Right lobe of liver (tissue), 6 donors: ENCODE measurements at regions not wholly inside any gene's neighbourhood (a gene's known extent, or its start where the extent isn't known, plus 50 kb on each side); places are given as distances from the start of the nearest gene placed in this dataset.

Source experiments
- ATAC-seq, 4 donors: fragments of 200-7000 bp; cut with Tn5 transposase; one replicate each; pipeline ENCODE4 v1.9.1; 2020; ENCODE audit warnings: mild to moderate bottlenecking in 4 of 4, moderate library complexity in 4 of 4
- DNase-seq, 3 donors: peaks; one replicate each; pipeline ENCODE4 v3.0.0-alpha.2; 2020
- H3K27ac ChIP-seq, 3 donors: fragments of 200-600 bp; one replicate each; pipeline ENCODE4 v1.8.0; 2022
- H3K27me3 ChIP-seq, 2 donors: fragments of 200-600 bp; one replicate each; pipeline ENCODE4 v1.8.0; 2022
- H3K36me3 ChIP-seq, 4 donors: fragments of 200-600 bp; sonication (generic) in 1 of 4; one replicate each; pipeline versions ENCODE4 v1.5.1 to v1.8.0; 2017 to 2022; ENCODE audit warnings: control low read depth in 1 of 4
- H3K4me1 ChIP-seq, 4 donors: fragments of 200-600 bp; sonication (generic) in 1 of 4; one replicate each; pipeline versions ENCODE4 v1.5.1 to v1.8.0; 2017 to 2022; ENCODE audit warnings: control low read depth in 1 of 4
- H3K4me3 ChIP-seq, 3 donors: fragments of 200-600 bp; one replicate each; pipeline ENCODE4 v1.8.0; 2022
- H3K9me3 ChIP-seq, 4 donors: fragments of 200-600 bp; sonication (generic) in 1 of 4; one replicate each; pipeline versions ENCODE4 v1.5.1 to v1.8.0; 2017 to 2022; ENCODE audit warnings: control low read depth in 1 of 4
- CTCF ChIP-seq, 4 donors: fragments of 200-600 bp in 3 of 4; fragments of 450-650 bp in 1 of 4; IDR thresholded peaks; one replicate each; pipeline versions ENCODE4 v1.5.1 to v1.8.0; 2016 to 2022; ENCODE audit warnings: antibody characterized with exemption in 4 of 4, mild to moderate bottlenecking in 2 of 4
- POLR2A ChIP-seq: fragments of 450-650 bp; IDR thresholded peaks from one replicate; pipeline ENCODE4 v1.6.1; 2017; ENCODE audit warnings: antibody characterized with exemption, mild to moderate bottlenecking
- WGBS: methylation state at CpG from one replicate; pipeline ENCODE4 v1.1.6; 2018; ENCODE audit warnings: low coverage, low lambda C conversion rate; ENCODE audit not compliant: insufficient coverage; ENCODE audit errors: missing lambda C conversion rate; 5-methylcytosine and 5-hydroxymethylcytosine counted together
- intact Hi-C, 2 donors: fragments of 100-400 bp; cut with DNase I; formaldehyde crosslinking; loops; one replicate each; pipeline versions ENCODE4 v1.11.2 to v1.14.1; 2022
- donor health status: DM: no; HTN: yes; CAD: no.
- donor health status: DM: no; HTN: no; CAD: no.
- donor health status: DM: no; HTN: no; CAD: no.
- donor health status: DM: no; HTN: yes; CAD: no.
- donor health status: DM: no; HTN: yes; CAD: no.

- ATAC-seq (no peak), DNase-seq (no peak)
- no peak for TF ChIP-seq POLR2A
- no peak for TF ChIP-seq CTCF (IDR thresholded peaks at IDR 0.05)
- intact Hi-C loops: no loop called here
- no peak overlapping the region for H3K27ac ChIP-seq
- no peaks in the 10 kb centered on the region for H3K4me1 ChIP-seq
- no peaks in the 10 kb centered on the region for H3K27me3 ChIP-seq
- no peak overlapping the region for H3K4me3 ChIP-seq
- H3K36me3 ChIP-seq: no peaks in the 10 kb centered on the region
- H3K9me3 ChIP-seq: no peaks in the 10 kb centered on the region
Measured at GRCh38 chr12:97752129-97752528, 289.5 kb downstream of the RMST start.

DNA sequence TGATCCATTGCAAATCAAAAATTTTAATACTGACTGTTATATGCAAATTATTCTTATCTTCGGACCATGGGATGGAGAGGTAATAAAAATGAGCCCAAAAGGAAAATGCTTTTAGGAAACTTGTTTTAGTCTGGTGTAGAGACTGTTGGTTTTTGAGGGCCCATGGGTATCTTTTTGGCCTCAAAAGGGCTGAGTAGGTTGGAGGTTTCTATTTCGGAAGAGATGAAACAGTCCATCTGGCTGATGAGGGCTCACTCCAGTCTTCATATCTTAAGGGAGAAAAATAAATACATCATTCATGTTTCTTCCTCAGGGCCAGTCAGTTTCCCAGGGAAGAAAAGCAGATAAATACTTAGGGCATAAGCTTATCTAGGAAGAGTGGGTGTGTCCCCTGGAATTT lies 290.7 kb downstream of the RMST start:
- H3K4me3 ChIP-seq: no peak overlapping the region
- ATAC-seq: no peak
- no peaks in the 10 kb centered on the region for H3K9me3 ChIP-seq
- TF ChIP-seq POLR2A (no peak), CTCF (IDR thresholded peaks at IDR 0.05) (no peak)
- H3K27ac ChIP-seq: no peak overlapping the region
- WGBS: 78% methylated on average over 2 of the region's 2 CpGs
- intact Hi-C loops: no loop called here
- H3K27me3 ChIP-seq: no peaks in the 10 kb centered on the region
- DNase-seq: no peak
- no peaks in the 10 kb centered on the region for H3K4me1 ChIP-seq
- no peaks in the 10 kb centered on the region for H3K36me3 ChIP-seq

GRCh38 chr12:97754306-97754705 lies 291.7 kb downstream of the RMST start:
- Histone ChIP-seq H3K9me3 (no peaks in the 10 kb centered on the region), H3K27me3 (no peaks in the 10 kb centered on the region), H3K4me3 (no peak overlapping the region), H3K4me1 (no peaks in the 10 kb centered on the region), H3K36me3 (no peaks in the 10 kb centered on the region), H3K27ac (no peak overlapping the region)
- no peak for TF ChIP-seq POLR2A
- TF ChIP-seq CTCF (IDR thresholded peaks at IDR 0.05): no peak
- no peak for DNase-seq
- 64% methylated on average over 3 of the region's 3 CpGs for WGBS
- no peak for ATAC-seq
- intact Hi-C loops: no loop called here

DNA sequence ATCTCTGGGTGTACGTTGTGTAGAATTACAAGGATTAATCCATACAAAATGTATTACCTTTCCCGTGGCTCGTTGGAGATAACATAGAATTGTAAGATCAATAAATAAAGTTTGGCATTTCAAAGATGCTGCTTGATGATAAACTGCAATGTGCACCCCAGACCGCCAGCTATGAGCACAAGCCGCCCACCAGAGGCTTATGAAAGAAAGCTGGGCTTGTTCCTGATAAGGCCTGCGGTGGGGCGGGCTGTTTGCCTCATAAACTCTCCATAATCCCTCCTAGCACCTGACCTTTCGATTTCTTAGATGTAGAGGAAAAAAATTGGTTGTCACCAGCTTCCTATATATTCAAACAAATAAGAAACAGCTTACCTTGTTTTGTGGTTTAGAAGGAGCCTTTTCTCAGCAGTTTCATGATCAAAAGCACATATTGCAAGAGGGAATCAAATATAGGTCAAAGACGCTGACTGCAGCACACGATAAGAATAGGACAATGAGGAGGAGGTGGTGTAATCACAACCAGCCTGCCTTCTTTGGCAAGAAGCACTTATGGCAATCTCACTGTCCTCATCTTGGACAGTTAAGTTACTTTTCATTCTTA lies 293.6 kb downstream of the RMST start:
- no peaks in the 10 kb centered on the region for H3K9me3 ChIP-seq
- no peaks in the 10 kb centered on the region for H3K36me3 ChIP-seq
- WGBS: 58% methylated on average over 10 of the region's 10 CpGs
- intact Hi-C loops: no loop called here
- no peak for ATAC-seq
- no peak for TF ChIP-seq POLR2A
- TF ChIP-seq CTCF (IDR thresholded peaks at IDR 0.05): no peak
- DNase-seq: no peak
- H3K4me3 ChIP-seq: no peak overlapping the region
- no peaks in the 10 kb centered on the region for H3K27me3 ChIP-seq
- H3K27ac ChIP-seq: no peak overlapping the region
- no peaks in the 10 kb centered on the region for H3K4me1 ChIP-seq

- H3K36me3 ChIP-seq: no peaks in the 10 kb centered on the region
- no peak overlapping the region for H3K27ac ChIP-seq
- TF ChIP-seq CTCF (IDR thresholded peaks at IDR 0.05): no peak
- no peak for TF ChIP-seq POLR2A
- DNase-seq: no peak
- no peak overlapping the region for H3K4me3 ChIP-seq
- intact Hi-C loops: no loop called here
- H3K9me3 ChIP-seq: no peaks in the 10 kb centered on the region
- 70% methylated on average over 2 of the region's 2 CpGs for WGBS
- H3K4me1 ChIP-seq: no peaks in the 10 kb centered on the region
- no peaks in the 10 kb centered on the region for H3K27me3 ChIP-seq
- ATAC-seq: no peak
Measured at GRCh38 chr12:97756741-97757140, 294.1 kb downstream of the RMST start.
